AG04449 (cell line): ENCODE measurements at regions not wholly inside any gene's neighbourhood (a gene's known extent, or its start where the extent isn't known, plus 50 kb on each side); places are given as distances from the start of the nearest gene placed in this dataset.

Experiments
- CTCF ChIA-PET: fragments of 350-600 bp; formaldehyde crosslinking; extraction: SDS; loops from one replicate; lab custom pipeline; 2021; ENCODE audit warnings: antibody characterized with exemption; lab: Yijun Ruan, JAX
- POLR2A ChIA-PET: fragments of 400-600, 350-600 bp; formaldehyde crosslinking; extraction: SDS; loops from one replicate; lab custom pipeline; 2020; ENCODE audit warnings: antibody characterized with exemption, inconsistent platforms; lab: Yijun Ruan, JAX
- DNase-seq: peaks from one replicate; pipeline ENCODE4 v3.0.0-alpha.2; 2010; ENCODE audit warnings: low read depth, low spot score
- H3K4me3 ChIP-seq: 2 replicates; pipeline ENCODE4 v1.5.1; 2011; ENCODE audit warnings: low read depth, mild to moderate bottlenecking, control low read depth, low read length
- TF ChIP-seq, protein P1 (sequence below): IDR thresholded peaks from one replicate; pipeline ENCODE4 v1.5.1; 2011; ENCODE audit warnings: mild to moderate bottlenecking, moderate library complexity, low read length, control low read depth, inconsistent platforms; ENCODE audit not compliant: insufficient read depth; ENCODE audit errors: missing control alignments

GRCh38 chrX:33330798-33331197 is 119.4 kb upstream of the DMD start:
- TF ChIP-seq, protein P1, sequence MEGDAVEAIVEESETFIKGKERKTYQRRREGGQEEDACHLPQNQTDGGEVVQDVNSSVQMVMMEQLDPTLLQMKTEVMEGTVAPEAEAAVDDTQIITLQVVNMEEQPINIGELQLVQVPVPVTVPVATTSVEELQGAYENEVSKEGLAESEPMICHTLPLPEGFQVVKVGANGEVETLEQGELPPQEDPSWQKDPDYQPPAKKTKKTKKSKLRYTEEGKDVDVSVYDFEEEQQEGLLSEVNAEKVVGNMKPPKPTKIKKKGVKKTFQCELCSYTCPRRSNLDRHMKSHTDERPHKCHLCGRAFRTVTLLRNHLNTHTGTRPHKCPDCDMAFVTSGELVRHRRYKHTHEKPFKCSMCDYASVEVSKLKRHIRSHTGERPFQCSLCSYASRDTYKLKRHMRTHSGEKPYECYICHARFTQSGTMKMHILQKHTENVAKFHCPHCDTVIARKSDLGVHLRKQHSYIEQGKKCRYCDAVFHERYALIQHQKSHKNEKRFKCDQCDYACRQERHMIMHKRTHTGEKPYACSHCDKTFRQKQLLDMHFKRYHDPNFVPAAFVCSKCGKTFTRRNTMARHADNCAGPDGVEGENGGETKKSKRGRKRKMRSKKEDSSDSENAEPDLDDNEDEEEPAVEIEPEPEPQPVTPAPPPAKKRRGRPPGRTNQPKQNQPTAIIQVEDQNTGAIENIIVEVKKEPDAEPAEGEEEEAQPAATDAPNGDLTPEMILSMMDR = no peak
- no peak for DNase-seq
- ChIA-PET POLR2A (no interaction called here), CTCF (no interaction called here)
- H3K4me3 ChIP-seq = no peak overlapping the region

DNA sequence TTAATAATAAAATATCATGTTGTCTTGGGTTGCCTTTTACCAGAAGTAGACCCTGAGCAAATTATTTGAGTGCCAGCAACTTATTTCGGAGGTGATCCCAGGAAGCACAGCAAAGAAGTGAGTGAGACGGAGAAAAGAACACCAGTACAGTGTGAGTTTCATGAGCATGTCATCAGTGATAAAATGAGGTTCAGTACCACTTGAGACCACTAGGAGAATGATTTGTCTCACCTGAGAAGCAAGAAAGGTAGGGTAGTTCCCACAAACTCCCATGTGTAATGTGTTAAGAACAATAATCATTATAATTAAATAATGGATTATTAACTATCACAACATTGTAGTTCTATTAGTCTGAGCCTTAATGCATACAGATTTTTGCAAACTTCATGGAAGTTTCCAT is 112.8 kb upstream of the DMD start:
- POLR2A ChIA-PET = no interaction called here
- no peak for DNase-seq
- TF ChIP-seq, protein P1 = no peak
- no peak overlapping the region for H3K4me3 ChIP-seq
- CTCF ChIA-PET = no interaction called here

- ChIA-PET POLR2A (no interaction called here), CTCF (no interaction called here)
- no peak for DNase-seq
- TF ChIP-seq, protein P1 = no peak
- no peak overlapping the region for H3K4me3 ChIP-seq
These were observed 96.6 kb upstream of the DMD start for GRCh38 chrX:33307911-33308354.

DNA sequence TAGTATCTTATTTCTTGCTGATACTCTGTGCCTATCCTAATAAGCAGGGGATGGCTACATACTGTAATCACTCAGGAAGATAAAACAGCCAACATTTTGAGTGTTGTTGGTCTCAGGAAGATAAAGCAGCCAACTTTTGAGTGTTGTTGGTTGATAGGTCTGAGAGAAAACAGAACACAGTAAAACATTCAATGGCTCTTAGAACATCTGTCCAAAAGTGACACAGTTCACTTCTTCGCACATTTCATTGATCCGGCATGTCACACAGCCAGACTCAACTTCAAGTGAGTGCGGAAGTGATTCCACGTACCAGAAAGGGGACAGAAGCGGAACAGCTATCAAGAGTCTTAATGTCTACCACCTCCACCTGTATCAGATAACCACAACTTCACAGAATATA is 87.3 kb upstream of the DMD start:
- ChIA-PET POLR2A (no interaction called here), CTCF (no interaction called here)
- TF ChIP-seq, protein P1 = no peak
- DNase-seq = no peak
- no peak overlapping the region for H3K4me3 ChIP-seq

GRCh38 chrX:33285550-33285949 is 74.2 kb upstream of the DMD start:
- TF ChIP-seq, protein P1 = no peak
- CTCF ChIA-PET = no interaction called here
- no peak overlapping the region for H3K4me3 ChIP-seq
- no peak for DNase-seq
- POLR2A ChIA-PET = no interaction called here

- DNase-seq = no peak
- TF ChIP-seq, protein P1 = no peak
- POLR2A ChIA-PET = no interaction called here
- no peak overlapping the region for H3K4me3 ChIP-seq
- CTCF ChIA-PET = no interaction called here
These were observed 65.7 kb upstream of the DMD start for GRCh38 chrX:33277046-33277445.
